ENCODE measurements at regions not wholly inside any gene's neighbourhood (a gene's known extent, or its start where the extent isn't known, plus 50 kb on each side); places are given as distances from the start of the nearest gene placed in this dataset.
A peak's percentile ranks its signal among the peaks of the same experiment; 100 is the strongest.
"Not testable (repeated sequence)": the region's sequence is repeated elsewhere in the genome, so short reads cannot be mapped to it uniquely, and the experiment has no call there.

- DNase-seq (ENCODE audit: low read depth in 4 of 4, low spot score in 1 of 4), result no peak
Measured at GRCh38 chr13:90796474-90796873, 551.0 kb upstream of the MIR17HG start.

GRCh38 chr13:90797335-90797734, 550.2 kb upstream of the MIR17HG start:
- DNase-seq (ENCODE audit: low read depth in 4 of 4, low spot score in 1 of 4), result no peak

- no peak for DNase-seq (ENCODE audit: low read depth in 4 of 4, low spot score in 1 of 4)
Measured at GRCh38 chr13:90798381-90798780, 549.1 kb upstream of the MIR17HG start.

GRCh38 chr13:90800082-90800746, 547.3 kb upstream of the MIR17HG start:
- DNase-seq (ENCODE audit: low read depth in 4 of 4, low spot score in 1 of 4), result no peak

- no peak for DNase-seq (ENCODE audit: low read depth in 4 of 4, low spot score in 1 of 4)
Measured at GRCh38 chr13:90801621-90802020, 545.9 kb upstream of the MIR17HG start.

GRCh38 chr13:90803210-90803609, 544.3 kb upstream of the MIR17HG start:
- DNase-seq (ENCODE audit: low read depth in 4 of 4, low spot score in 1 of 4), result no peak

- DNase-seq (ENCODE audit: low read depth in 4 of 4, low spot score in 1 of 4), result no peak
Measured at GRCh38 chr13:90806016-90806615, 541.4 kb upstream of the MIR17HG start.

- DNase-seq (ENCODE audit: low read depth in 4 of 4, low spot score in 1 of 4), result no peak
Measured at GRCh38 chr13:90806892-90807291, 540.6 kb upstream of the MIR17HG start.

- DNase-seq (ENCODE audit: low read depth in 4 of 4, low spot score in 1 of 4), result no peak
Measured at GRCh38 chr13:90808838-90809237, 538.6 kb upstream of the MIR17HG start.

GRCh38 chr13:90824032-90824431, 523.5 kb upstream of the MIR17HG start:
- no peak for DNase-seq (ENCODE audit: low read depth in 4 of 4, low spot score in 1 of 4)

- DNase-seq (ENCODE audit: low read depth in 4 of 4, low spot score in 1 of 4), result no peak
Measured at GRCh38 chr13:90826688-90827087, 520.8 kb upstream of the MIR17HG start.

- DNase-seq (ENCODE audit: low read depth in 4 of 4, low spot score in 1 of 4), result no peak
Measured at GRCh38 chr13:90830782-90831181, 516.7 kb upstream of the MIR17HG start.

- DNase-seq (ENCODE audit: low read depth in 4 of 4, low spot score in 1 of 4), result no peak
Measured at GRCh38 chr13:90833951-90834350, 513.5 kb upstream of the MIR17HG start.

GRCh38 chr13:90834700-90835099, 512.8 kb upstream of the MIR17HG start:
- DNase-seq (ENCODE audit: low read depth in 4 of 4, low spot score in 1 of 4), result no peak

GRCh38 chr13:90835826-90836225, 511.7 kb upstream of the MIR17HG start:
- DNase-seq (ENCODE audit: low read depth in 4 of 4, low spot score in 1 of 4), result no peak

- no peak for DNase-seq (ENCODE audit: low read depth in 4 of 4, low spot score in 1 of 4)
Measured at GRCh38 chr13:90838317-90838960, 509.0 kb upstream of the MIR17HG start.

- DNase-seq (ENCODE audit: low read depth in 4 of 4, low spot score in 1 of 4), result no peak
Measured at GRCh38 chr13:90839061-90839460, 508.4 kb upstream of the MIR17HG start.

GRCh38 chr13:90846936-90847335, 500.6 kb upstream of the MIR17HG start:
- no peak for DNase-seq (ENCODE audit: low read depth in 4 of 4, low spot score in 1 of 4)

GRCh38 chr13:90853666-90854065, 493.8 kb upstream of the MIR17HG start:
- not testable (repeated sequence) for DNase-seq (ENCODE audit: low read depth in 4 of 4, low spot score in 1 of 4)

- DNase-seq (ENCODE audit: low read depth in 4 of 4, low spot score in 1 of 4), result no peak
Measured at GRCh38 chr13:90857921-90858320, 489.6 kb upstream of the MIR17HG start.

GRCh38 chr13:90866006-90866405, 481.5 kb upstream of the MIR17HG start:
- no peak for DNase-seq (ENCODE audit: low read depth in 4 of 4, low spot score in 1 of 4)

GRCh38 chr13:90867336-90867683, 480.2 kb upstream of the MIR17HG start:
- peak in 1 of 4 experiments; percentile 4 for DNase-seq (ENCODE audit: low read depth in 4 of 4, low spot score in 1 of 4)
